Posterior cingulate gyrus (tissue), 11 donors: ENCODE measurements at regions not wholly inside any gene's neighbourhood (a gene's known extent, or its start where the extent isn't known, plus 50 kb on each side); places are given as distances from the start of the nearest gene placed in this dataset.
"Not testable (repeated sequence)": the region's sequence is repeated elsewhere in the genome, so short reads cannot be mapped to it uniquely, and the experiment has no call there.

Source experiments
- DNase-seq, 10 donors: peaks; one replicate each; pipeline versions ENCODE4 v3.0.0 to v3.0.0-alpha.2; 2020 to 2021; ENCODE audit warnings: mixed read lengths in 3 of 10
- intact Hi-C: fragments of 100-400 bp; cut with DNase I; formaldehyde crosslinking; loops from one replicate; pipeline ENCODE4 v1.15.1; 2023

DNA sequence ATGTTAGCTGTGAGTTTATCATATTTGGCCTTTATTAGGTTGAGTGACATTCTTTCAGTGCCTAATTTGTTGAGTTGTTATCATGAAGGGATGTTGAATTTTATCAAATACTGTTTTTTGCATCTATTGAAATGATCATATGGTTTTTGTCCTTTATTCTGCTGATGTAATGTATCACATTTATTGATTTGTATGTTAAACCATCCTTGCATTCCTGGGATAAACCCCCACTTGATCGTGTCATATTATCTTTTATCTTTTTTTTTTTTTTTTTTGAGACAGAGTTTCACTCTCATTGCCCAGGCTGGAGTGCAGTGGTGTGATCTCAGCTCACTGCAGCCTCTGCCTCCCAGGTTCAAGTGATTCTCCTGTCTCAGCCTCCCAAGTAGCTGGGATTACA lies 51.9 kb upstream of the MFGE8 start:
- DNase-seq, intact Hi-C loops: not testable (repeated sequence)

DNA sequence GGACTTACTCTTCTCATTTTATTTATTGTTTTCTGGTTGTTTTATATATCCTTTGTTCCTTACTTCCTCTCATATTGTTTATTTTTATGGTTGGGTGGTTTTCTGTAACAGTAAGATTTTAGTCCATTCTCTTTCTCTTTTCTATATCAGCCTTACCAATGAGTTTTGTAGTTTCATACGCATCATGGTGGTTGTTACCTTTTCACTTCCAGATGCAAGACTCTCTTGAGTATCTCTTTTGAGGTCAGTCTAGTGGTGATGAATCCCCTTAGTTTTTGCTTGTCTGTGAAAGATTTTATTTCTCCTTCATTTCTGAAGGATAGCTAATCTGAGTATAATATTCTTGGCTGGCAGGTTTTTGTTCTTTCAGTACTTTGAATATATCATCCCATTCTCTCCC lies 57.1 kb upstream of the MFGE8 start:
- DNase-seq: no peak
- intact Hi-C loops: no loop called here

DNA sequence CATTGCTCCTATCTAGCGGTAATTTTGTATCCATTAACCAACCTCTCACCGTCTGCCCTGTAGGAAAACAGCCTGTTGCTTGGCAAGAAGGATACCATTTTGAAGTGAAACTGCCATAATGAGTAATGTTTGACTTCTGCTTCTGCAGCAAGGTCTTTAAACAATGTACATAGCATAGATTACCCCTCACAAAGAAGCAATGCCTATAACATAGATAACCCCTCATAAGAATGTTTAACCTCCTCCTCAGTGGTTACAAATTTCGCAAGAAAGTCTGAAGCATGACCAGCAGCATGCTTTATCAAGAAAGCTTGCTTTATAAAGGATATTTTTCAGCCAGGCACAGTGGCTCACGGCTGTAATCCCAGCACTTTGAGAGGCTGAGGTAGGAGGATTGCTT lies 61.2 kb upstream of the MFGE8 start:
- no peak for DNase-seq
- intact Hi-C loops: no loop called here

DNA sequence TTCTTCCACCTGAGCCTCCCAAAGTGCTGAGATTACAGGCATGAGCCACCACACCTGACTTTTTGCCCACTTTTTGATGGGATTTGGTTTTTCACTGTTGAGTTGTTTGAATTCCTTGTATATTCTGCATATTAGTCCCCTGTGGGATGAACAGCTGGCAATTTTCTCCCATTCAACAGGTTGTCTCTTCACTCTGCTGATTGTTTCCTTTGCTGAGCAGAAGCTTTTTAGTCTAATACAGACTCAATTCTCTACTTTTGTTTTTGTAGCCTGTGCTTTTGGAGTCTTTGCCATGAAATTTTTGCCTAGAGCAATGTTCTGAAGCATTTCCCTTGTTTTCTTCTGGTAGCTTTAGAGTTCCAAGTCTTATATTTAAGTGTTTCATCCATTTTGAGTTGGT lies 62.7 kb upstream of the MFGE8 start:
- no peak for DNase-seq
- intact Hi-C loops: no loop called here

DNA sequence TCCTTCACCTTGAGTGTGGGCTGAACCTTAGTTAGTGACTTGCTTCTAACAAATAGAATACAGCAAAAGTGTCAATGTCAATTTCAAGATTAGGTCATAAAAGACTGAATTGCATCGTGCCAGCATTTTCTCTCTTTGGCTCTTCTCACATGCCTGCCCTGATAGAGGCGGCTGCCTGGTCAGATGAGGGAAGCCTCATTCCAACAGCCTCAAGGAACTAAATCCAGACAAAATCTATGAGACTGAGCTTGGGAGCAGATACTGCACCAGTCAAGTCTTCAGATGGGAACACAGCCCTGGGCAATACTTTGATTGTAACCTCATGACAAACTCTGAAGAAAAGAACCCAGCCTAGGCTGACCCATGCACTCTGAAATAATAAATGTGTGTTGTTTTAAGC lies 63.5 kb upstream of the MFGE8 start:
- no peak for DNase-seq
- intact Hi-C loops: no loop called here

DNA sequence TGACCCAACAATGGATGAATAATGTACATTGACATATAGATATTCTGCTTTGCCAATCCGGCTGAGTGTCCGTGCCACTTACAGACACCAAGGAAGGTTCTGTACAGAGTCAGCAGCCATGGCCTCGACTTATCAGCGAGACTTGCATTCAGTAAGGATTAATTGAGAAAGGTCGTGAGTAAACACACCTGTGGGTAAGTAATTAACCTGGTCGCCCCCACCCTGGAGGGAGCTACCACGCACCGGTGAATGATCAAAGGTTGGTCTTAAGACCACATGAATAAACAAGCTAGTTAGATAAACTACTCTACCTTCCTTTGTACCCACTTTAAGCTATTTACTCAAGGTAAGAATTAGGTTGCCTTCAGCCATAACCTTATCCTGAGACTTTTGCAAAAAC lies 66.5 kb upstream of the MFGE8 start:
- DNase-seq: no peak
- intact Hi-C loops: no loop called here

DNA sequence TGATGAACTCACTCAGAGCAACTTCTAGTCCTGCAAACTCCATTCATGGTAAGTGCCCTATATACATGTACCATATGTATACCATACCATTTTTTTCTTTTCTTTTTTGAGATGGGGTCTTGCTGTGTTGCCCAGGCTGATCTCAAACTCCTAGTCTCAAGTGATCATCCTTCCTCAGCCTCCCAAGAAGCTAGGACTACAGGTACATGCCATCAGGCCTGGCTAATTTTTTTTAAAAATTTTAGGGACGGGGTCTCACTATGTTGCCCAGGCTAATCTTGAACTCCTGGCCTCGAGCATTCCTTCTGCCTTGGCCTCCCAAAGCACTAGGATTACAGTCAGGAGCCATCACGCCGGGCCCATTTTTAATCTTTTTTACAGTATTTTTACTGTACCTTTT lies 67.3 kb upstream of the MFGE8 start:
- no peak for DNase-seq
- intact Hi-C loops: no loop called here

DNA sequence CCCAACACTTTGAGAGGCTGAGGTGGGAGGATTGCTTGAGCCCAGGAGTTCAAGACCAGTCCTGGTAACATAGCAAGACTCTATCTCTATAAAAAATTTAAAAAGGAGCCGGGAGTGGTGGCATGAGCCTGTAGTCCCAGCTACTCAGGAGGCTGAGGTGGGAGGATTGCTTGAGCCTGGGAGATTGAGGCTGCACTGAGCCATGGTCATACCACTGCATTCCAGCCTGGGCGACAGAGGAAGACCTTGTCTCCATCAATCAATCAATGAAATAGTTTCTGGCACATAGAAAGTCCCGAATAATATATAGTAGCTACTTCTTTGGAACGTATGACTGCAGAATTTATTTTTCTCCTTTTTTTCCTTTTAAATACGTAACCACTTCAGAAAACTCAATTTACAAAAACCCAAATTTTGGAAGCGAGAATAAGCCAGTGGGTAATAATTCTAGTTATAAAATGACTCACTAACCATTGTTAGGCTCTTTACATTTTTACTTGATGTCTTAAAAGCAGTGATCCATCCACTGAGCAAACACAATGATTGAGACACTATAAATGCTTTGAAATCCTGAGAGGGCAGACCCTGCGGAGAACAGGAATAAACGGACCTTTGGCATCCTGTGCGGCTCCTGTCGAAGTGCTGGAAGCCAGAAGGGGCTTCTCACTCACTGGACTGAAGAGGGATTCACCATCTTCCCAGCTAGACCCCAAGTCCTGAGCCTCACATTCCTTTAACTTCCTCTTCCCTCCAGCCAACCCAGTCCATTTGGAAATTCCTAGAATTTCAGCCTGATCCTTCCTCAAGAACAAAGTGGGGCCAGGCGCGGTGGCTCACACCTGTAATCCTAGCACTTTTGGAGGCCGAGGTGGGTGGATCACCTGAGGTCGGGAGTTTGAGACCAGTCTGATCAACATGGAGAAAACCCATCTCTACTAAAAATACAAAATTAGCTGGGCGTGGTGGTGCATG lies 68.4 kb upstream of the MFGE8 start:
- no peak for DNase-seq
- intact Hi-C loops: no loop called here

DNA sequence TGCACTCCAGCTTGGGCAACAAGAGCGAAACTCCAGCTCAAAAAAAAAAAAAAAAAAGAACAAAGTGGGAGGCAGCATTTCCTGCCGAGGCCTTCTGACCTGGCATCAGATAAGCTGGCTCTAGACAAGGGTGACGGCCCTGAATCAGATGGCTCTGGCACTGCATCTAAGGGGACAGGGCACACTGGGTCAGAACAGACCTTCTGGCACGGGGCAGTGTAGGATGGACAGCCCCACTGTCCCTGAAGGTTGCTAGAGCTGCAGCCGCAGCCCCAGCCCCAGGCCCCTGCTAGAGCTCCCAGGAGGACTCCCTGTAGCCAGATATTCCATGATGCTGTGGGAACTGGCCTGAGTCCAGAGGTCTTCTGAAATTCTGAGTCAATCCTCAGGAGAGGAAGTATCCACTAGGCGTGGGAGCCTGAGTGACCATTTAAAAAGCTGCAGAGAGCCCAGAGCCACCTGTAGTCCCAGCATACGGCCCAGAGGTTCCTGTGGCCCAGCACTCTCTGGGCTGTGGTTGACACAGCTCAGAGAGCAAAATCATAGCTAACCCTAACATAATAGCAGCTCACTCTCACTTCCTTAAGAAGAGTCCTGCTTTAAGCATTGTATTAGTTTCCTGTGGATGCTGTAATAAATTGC lies 69.2 kb upstream of the MFGE8 start:
- intact Hi-C loops: no loop called here
- DNase-seq: no peak

DNA sequence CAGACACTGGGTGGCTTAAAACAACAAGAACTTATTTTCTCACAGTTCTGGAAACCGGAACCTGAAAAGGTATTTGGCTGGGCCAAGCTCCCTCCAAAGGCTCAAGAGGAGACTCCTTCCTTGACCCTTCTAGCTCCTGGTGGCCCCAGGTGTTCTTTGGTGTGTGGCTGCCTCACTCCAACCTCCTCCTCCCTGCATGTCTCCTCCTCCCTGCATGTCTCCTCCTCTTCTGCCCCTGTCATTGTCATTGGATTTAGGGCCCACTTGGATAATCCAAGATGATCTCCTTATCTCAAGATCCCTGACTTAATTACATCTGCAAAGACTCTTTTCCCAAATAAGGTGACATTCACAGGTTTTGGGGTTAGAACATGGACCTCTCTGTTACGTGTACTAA lies 69.8 kb upstream of the MFGE8 start:
- intact Hi-C loops: no loop called here
- no peak for DNase-seq

DNA sequence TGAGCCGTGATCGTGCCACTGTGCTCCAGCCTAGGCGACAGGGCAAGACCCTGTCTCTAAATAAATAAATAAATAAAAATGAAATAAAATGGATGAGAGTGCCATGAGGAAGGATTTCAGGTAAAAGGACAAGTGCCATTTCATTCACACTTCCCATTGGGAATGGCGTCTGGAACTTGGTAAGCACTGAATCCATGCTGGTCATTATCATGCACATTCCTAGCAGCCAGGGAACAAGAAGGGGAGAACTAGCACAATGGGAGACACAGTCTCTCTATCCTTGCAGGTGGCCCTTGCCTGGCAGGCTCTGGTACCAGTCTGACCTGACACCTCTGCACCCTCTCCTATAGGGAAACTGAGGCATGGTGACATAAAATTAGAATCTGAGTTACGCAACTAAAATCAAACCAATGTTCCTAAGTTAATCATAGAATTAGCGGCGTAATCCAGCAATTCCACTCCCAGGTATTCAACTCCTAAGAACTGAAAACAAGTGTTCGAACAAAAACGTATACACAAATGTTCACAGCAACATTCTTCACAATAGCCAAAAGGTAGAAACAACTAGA lies 70.8 kb upstream of the MFGE8 start:
- intact Hi-C loops: no loop called here

DNA sequence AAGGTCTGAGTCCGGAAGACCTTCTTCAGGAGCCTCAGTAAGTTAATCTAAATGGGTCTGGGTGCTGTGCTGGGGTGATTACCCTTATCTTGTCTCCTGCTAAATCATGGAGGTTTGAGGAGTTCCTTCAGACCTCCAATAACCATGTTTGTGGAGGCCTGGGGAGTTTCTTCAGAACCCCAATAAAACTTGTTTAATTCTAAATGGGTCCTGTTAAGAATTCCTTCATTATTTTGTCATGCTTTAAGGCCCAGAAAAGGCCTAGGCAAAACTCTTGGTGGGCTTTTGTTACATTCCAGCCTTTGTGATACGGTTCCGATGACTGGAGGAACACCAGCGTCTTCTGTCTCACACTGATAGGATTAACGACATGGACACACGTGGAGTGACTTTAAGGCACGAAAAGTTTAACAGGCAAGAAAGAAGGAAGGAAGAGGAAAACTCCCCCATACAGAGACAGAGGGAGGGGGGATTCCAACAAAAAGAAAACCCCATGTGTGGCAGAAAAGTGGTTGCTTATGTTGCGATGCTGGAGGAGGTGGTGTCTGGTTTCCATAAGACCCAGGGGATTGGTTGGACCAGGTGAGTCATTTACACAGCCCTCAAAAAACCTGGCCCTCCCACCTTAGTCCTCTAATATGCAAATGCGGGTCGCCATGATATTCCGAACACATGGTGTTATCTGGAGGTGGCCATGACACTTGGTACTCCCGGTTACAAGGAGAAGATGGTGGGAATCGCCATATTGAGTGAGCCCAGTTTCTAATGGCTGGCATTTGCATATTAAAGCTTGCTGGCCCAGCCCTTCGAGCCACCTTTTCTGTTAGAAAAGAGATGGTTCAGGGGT lies 72.6 kb upstream of the MFGE8 start:
- DNase-seq: no peak
- intact Hi-C loops: no loop called here

More for the DNA sequence above, 70.8 kb upstream of the MFGE8 start:
- no peak for DNase-seq

DNA sequence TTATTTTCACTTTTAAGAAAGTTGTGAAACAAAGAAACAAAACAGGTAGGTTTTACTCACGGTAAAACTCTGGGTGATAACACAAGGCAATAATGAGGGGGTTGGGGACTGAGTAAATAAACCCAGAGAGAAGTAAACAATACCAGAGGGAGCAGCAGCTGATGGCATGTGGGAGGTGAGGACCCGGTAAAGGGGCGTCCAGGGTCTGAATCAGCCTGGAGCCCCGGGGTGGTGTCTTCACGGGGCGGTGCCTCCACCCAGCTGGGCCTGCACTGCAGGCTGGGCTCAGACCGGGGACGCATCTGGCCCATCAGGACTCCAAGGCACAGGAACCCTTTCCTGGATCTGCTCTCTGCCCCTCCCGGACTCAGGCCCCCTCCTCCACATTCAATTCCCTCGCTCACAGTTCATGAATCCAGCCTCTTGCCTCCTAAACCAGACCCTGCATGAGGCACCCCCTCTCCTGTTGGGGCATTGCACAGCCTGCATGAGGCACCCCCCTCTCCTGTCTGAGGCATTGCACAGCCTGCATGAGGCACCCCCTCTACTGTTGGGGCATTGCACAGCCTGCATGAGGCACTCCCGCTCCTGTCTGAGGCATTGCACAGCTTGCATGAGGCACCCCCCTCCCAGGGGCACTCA lies 73.9 kb upstream of the MFGE8 start:
- no peak for DNase-seq
- intact Hi-C loops: no loop called here

DNA sequence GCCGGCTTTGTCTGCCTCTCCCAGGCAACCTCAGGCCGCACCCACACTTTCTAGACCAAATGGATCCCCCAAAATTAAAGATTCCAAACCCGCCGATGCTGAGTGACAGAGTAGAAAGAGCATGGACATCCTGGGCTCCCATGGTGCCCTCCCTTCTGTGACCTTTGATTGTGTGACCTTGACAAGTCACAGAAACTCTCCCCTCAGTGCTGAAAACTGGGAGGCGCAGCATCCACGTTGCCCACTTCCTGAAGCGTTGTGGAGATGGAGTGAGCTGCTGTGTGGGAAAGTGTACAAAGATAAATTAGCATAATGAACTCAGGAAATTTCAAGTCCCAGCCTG lies 74.4 kb upstream of the MFGE8 start:
- intact Hi-C loops: no loop called here
- no peak for DNase-seq

DNA sequence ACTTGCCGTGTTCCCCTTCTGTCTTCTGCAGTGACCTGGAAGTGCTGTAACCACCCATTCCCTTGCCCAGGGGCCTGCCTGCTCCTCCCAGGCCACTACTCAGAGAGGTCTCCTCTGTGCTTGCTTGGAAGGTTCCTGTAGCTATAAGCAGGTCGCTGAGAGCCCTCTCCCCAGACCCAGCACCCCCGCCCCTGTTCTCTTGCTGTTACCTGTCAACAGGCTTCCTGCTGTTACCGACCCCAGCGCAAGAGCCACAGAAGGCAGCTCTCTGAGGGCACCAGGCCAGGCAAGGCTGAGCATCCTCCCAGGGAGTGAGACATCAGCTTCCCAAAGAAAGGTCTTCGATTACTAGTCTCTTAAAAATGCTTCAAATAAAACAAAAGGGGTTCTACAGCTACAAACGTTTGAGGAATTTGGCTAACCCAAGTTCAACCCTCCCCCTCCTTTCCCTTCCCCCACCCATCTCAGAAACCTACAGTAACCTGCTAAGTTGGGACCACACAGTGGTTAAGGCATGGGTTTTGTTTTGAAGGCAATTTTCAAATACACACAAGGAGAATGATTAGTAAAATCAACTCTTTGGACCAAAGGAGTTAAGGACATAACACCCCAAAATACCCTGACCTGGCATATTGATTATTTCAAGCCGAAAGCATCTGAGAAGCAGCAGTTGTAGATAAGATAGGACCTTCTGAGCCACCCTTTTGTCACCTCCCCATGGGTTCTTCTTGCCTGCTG lies 74.9 kb upstream of the MFGE8 start:
- DNase-seq: no peak
- intact Hi-C loops: no loop called here

DNA sequence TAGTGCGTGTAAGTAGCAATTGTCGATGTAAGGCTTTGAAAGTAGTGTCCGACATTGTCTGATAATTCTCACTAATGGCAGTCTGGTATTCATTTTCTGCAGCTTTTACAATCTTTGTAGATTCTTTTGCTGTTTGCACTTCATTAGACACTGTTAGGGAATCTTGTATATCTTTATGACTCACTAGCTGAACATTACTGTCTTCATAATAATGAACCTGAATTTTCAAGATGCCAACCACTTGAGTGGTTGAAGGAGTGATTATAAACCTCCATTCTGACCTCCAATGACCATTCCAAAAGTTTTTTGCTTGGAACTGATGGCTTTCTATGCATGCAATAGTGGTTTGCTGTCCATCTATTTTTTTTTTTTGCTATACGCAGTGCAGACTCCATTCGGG lies 76.4 kb upstream of the MFGE8 start:
- DNase-seq: no peak

DNA sequence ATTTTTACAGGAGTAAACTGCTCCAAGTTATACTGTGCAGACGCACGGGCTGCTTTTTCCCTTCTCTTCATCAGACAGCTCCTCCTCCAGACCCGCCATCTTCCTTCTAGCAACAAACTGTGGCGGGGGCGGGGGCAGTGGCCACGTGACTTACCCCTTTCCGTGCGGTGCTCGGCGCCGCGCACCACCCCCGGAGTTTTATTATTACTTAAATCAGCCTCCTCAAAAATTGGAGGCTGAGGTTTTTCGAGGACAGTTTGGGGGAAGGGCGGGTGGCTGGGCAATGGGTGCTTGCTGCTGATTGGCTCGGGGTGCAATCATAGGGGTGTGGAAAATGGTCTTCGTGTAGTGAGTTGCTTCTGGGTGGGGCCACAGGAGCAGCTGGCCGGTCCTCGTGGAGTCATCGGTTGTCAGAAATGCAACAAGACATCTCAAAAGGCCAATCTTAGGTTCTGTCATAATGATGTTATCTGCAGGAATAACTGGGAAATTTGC lies 77.1 kb upstream of the MFGE8 start:
- DNase-seq: peak in 1 of 10 donors; percentile 19
- intact Hi-C loops: no loop called here

More for the DNA sequence above, 76.4 kb upstream of the MFGE8 start:
- intact Hi-C loops: no loop called here

DNA sequence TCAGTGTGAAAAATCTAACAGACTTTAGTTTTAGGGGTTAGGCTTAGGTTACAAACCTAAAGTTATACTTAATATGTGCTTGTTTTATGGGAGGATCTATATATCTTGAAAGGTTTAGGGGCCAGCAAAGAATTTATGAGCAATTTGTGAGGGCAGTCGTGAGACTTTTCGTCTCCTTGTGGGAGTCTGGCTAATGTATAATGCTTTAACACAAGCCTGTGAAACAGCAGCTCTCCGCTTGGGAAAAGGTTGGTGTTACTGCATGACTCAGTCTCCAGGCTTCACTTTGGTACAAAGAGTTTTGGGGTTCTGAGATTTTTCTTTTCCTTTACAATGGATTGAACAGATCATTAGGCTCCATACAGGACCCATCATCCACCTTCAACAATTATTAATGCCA lies 79.0 kb upstream of the MFGE8 start:
- no peak for DNase-seq
- intact Hi-C loops: no loop called here

DNA sequence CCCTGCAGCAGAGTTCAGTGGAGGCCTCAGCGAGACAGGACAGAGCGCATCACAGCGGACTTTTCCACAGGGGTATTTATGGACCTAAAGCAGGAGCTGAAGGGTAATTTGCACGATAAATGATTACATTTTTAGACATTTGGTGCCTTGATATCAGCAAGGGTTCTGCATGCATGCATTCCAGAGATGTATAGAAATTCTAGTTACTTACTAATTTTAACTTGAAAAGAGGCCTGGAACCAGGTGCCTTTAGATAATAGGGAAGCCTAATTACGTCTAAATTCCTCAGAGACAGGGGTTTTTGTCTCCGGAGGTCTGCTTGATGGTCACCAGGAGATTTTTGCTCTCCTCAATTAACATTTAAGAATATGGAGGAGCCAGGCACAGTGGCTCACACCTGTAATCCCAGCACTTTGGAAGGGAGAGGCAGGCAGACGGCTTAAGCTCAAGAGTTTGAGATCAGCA lies 79.8 kb upstream of the MFGE8 start:
- intact Hi-C loops: no loop called here
- no peak for DNase-seq
